Keratinocyte (primary cell): ENCODE measurements at regions not wholly inside any gene's neighbourhood (a gene's known extent, or its start where the extent isn't known, plus 50 kb on each side); places are given as distances from the start of the nearest gene placed in this dataset.

ENCODE experiments used
- CTCF ChIP-seq, 3 experiments: IDR thresholded peaks in 1 of 3; conservative IDR thresholded peaks in 1 of 3; optimal IDR thresholded peaks in 1 of 3; 2 replicates in 2 of 3; 3 replicates in 1 of 3; pipeline versions ENCODE3 to v1.5.1; 2011; ENCODE audit warnings: low read length in 3 of 3, mild to moderate bottlenecking in 3 of 3, moderate library complexity in 2 of 3, control low read depth in 1 of 3, inconsistent platforms in 1 of 3; ENCODE audit not compliant: insufficient read depth in 2 of 3; ENCODE audit errors: extremely low read depth in 1 of 3
- EZH2 ChIP-seq: IDR thresholded peaks from one replicate; pipeline ENCODE4 v1.6.1; 2012; ENCODE audit warnings: inconsistent platforms, mild to moderate bottlenecking, low read length, moderate library complexity

DNA sequence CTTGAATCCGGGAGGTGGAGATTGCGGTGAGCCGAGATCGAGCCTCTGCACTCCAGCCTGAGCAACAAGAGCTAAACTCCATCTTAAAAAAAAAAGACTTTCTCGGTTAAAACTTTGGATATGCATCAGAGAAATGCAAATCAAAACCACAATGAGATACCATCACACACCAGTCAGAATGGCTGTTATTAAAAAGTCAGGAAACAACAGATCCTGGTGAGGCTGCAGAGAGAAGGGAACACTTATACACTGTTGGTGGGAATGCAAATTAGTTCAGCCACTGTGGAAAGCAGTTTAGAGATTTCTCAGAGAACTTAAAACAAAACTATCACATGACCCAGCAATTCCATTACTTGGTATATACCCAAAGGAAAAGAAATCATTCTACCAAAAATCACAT is 619.4 kb upstream of the KIRREL3 start:
- no peak for TF ChIP-seq CTCF (optimal IDR thresholded peaks at IDR 0.05 in 1 of 3, IDR thresholded peaks at IDR 0.05 in 1 of 3, conservative IDR thresholded peaks at IDR 0.05 in 1 of 3; ENCODE audit: extremely low read depth in 1 of 3, insufficient read depth in 2 of 3, low read length in 3 of 3)
- TF ChIP-seq EZH2 = no peak
